ENCODE measurements at regions not wholly inside any gene's neighbourhood (a gene's known extent, or its start where the extent isn't known, plus 50 kb on each side); places are given as distances from the start of the nearest gene placed in this dataset.
"Not testable (repeated sequence)": the region's sequence is repeated elsewhere in the genome, so short reads cannot be mapped to it uniquely, and the experiment has no call there.

GRCh38 chr9:82776508-82776907, 286.4 kb downstream of the RASEF start:
- no peak for ATAC-seq (ENCODE audit: low read depth)
- no peaks in the 10 kb centered on the region for H3K27me3 ChIP-seq (replicated peaks in 1 of 4; ENCODE audit: control extremely low read depth in 1 of 4, control insufficient read depth in 3 of 4, insufficient read depth in 4 of 4, low read length in 3 of 4)

GRCh38 chr9:82777366-82777765, 285.6 kb downstream of the RASEF start:
- H3K79me2 ChIP-seq (ENCODE audit: control insufficient read depth, insufficient read depth, low read length): no peaks in the 10 kb centered on the region
- ATAC-seq (ENCODE audit: low read depth) (no peak), DNase-seq (no peak)
- no peak overlapping the region for H3K4me2 ChIP-seq (replicated peaks; ENCODE audit: low read depth, low read length, poor library complexity, severe bottlenecking)
- Mint-ChIP-seq H3K4me1 (no peaks in the 10 kb centered on the region), H3K27me3 (no peaks in the 10 kb centered on the region), H3K27ac (no peak overlapping the region), H3K9me3 (ENCODE audit: insufficient read depth) (no peaks in the 10 kb centered on the region), H3K4me3 (no peak overlapping the region)
- 80% methylated on average over 2 of the region's 3 CpGs for WGBS (ENCODE audit: insufficient coverage)
- H3K4me3 ChIP-seq (ENCODE audit: control extremely low read depth in 1 of 5, extremely low read depth in 1 of 5, insufficient read depth in 1 of 5, low read depth in 2 of 5, low read length in 4 of 5): no peak overlapping the region
- H3K27me3 ChIP-seq (replicated peaks in 1 of 4; ENCODE audit: control extremely low read depth in 1 of 4, control insufficient read depth in 3 of 4, insufficient read depth in 4 of 4, low read length in 3 of 4): no peaks in the 10 kb centered on the region
- intact Hi-C loops (cut with micrococcal nuclease): no loop called here
- TF ChIP-seq CTCF (IDR thresholded peaks at IDR 0.05): no peak
- TF ChIP-seq EZH2 (IDR thresholded peaks at IDR 0.05; ENCODE audit: borderline replicate concordance, insufficient read depth, low read depth, low read length, poor library complexity, severe bottlenecking): no peak
- no peaks in the 10 kb centered on the region for H3K9me3 ChIP-seq (ENCODE audit: control extremely low read depth in 1 of 3, control insufficient read depth in 2 of 3, insufficient read depth in 1 of 3, low read length in 2 of 3)
- no peak overlapping the region for H3K27ac ChIP-seq (ENCODE audit: low read length in 2 of 2)
- no peak overlapping the region for H3K9ac ChIP-seq (ENCODE audit: low read length)
- H3K36me3 ChIP-seq (replicated peaks in 1 of 2; ENCODE audit: control extremely low read depth in 1 of 2, control insufficient read depth in 1 of 2, extremely low read depth in 1 of 2, insufficient read depth in 2 of 2, low read length in 1 of 2): no peaks in the 10 kb centered on the region
- no peaks in the 10 kb centered on the region for H3K4me1 ChIP-seq (ENCODE audit: control insufficient read depth in 2 of 2, insufficient read depth in 2 of 2, low read length in 2 of 2)
- CTCF ChIA-PET: no interaction called here
- no peaks in the 10 kb centered on the region for H4K20me1 ChIP-seq (ENCODE audit: control insufficient read depth, insufficient read depth, low read length, poor library complexity, severe bottlenecking)
- H2AFZ ChIP-seq (ENCODE audit: insufficient read depth, low read depth, low read length, poor library complexity, severe bottlenecking): no peak overlapping the region
- POLR2A ChIA-PET: no interaction called here

More at GRCh38 chr9:82776508-82776907, 286.4 kb downstream of the RASEF start:
- no peaks in the 10 kb centered on the region for H3K4me1 ChIP-seq (ENCODE audit: control insufficient read depth in 2 of 2, insufficient read depth in 2 of 2, low read length in 2 of 2)
- H3K9ac ChIP-seq (ENCODE audit: low read length): no peak overlapping the region
- no peaks in the 10 kb centered on the region for H3K36me3 ChIP-seq (replicated peaks in 1 of 2; ENCODE audit: control extremely low read depth in 1 of 2, control insufficient read depth in 1 of 2, extremely low read depth in 1 of 2, insufficient read depth in 2 of 2, low read length in 1 of 2)
- H3K4me3 Mint-ChIP-seq: no peak overlapping the region
- H3K4me1 Mint-ChIP-seq: no peaks in the 10 kb centered on the region
- H3K27me3 Mint-ChIP-seq: no peaks in the 10 kb centered on the region
- no peak overlapping the region for H3K27ac ChIP-seq (ENCODE audit: low read length in 2 of 2)
- no peak overlapping the region for H3K27ac Mint-ChIP-seq
- H3K4me3 ChIP-seq (ENCODE audit: control extremely low read depth in 1 of 5, extremely low read depth in 1 of 5, insufficient read depth in 1 of 5, low read depth in 2 of 5, low read length in 4 of 5): no peak overlapping the region
- ChIA-PET CTCF (no interaction called here), POLR2A (no interaction called here)
- no peak overlapping the region for H3K4me2 ChIP-seq (replicated peaks; ENCODE audit: low read depth, low read length, poor library complexity, severe bottlenecking)
- H3K9me3 Mint-ChIP-seq (ENCODE audit: insufficient read depth): no peaks in the 10 kb centered on the region
- TF ChIP-seq EZH2 (IDR thresholded peaks at IDR 0.05; ENCODE audit: borderline replicate concordance, insufficient read depth, low read depth, low read length, poor library complexity, severe bottlenecking): no peak
- no peak for TF ChIP-seq CTCF (IDR thresholded peaks at IDR 0.05)
- intact Hi-C loops (cut with micrococcal nuclease): no loop called here
- H3K79me2 ChIP-seq (ENCODE audit: control insufficient read depth, insufficient read depth, low read length): no peaks in the 10 kb centered on the region
- no peak for DNase-seq
- H4K20me1 ChIP-seq (ENCODE audit: control insufficient read depth, insufficient read depth, low read length, poor library complexity, severe bottlenecking): no peaks in the 10 kb centered on the region
- H3K9me3 ChIP-seq (ENCODE audit: control extremely low read depth in 1 of 3, control insufficient read depth in 2 of 3, insufficient read depth in 1 of 3, low read length in 2 of 3): no peaks in the 10 kb centered on the region
- H2AFZ ChIP-seq (ENCODE audit: insufficient read depth, low read depth, low read length, poor library complexity, severe bottlenecking): no peak overlapping the region

GRCh38 chr9:82778923-82779322, 284.0 kb downstream of the RASEF start:
- H2AFZ ChIP-seq (ENCODE audit: insufficient read depth, low read depth, low read length, poor library complexity, severe bottlenecking); H4K20me1 ChIP-seq (ENCODE audit: control insufficient read depth, insufficient read depth, low read length, poor library complexity, severe bottlenecking); intact Hi-C loops (cut with micrococcal nuclease); ATAC-seq (ENCODE audit: low read depth); CTCF ChIA-PET; DNase-seq; H3K4me3 ChIP-seq (ENCODE audit: control extremely low read depth in 1 of 5, extremely low read depth in 1 of 5, insufficient read depth in 1 of 5, low read depth in 2 of 5, low read length in 4 of 5); H3K27me3 ChIP-seq (replicated peaks in 1 of 4; ENCODE audit: control extremely low read depth in 1 of 4, control insufficient read depth in 3 of 4, insufficient read depth in 4 of 4, low read length in 3 of 4); H3K4me3 Mint-ChIP-seq; H3K27ac Mint-ChIP-seq; H3K9me3 Mint-ChIP-seq (ENCODE audit: insufficient read depth); H3K27ac ChIP-seq (ENCODE audit: low read length in 2 of 2); H3K9ac ChIP-seq (ENCODE audit: low read length); H3K79me2 ChIP-seq (ENCODE audit: control insufficient read depth, insufficient read depth, low read length); H3K4me1 ChIP-seq (ENCODE audit: control insufficient read depth in 2 of 2, insufficient read depth in 2 of 2, low read length in 2 of 2); H3K4me1 Mint-ChIP-seq; H3K27me3 Mint-ChIP-seq; POLR2A ChIA-PET; H3K4me2 ChIP-seq (replicated peaks; ENCODE audit: low read depth, low read length, poor library complexity, severe bottlenecking); H3K9me3 ChIP-seq (ENCODE audit: control extremely low read depth in 1 of 3, control insufficient read depth in 2 of 3, insufficient read depth in 1 of 3, low read length in 2 of 3); H3K36me3 ChIP-seq (replicated peaks in 1 of 2; ENCODE audit: control extremely low read depth in 1 of 2, control insufficient read depth in 1 of 2, extremely low read depth in 1 of 2, insufficient read depth in 2 of 2, low read length in 1 of 2): not testable (repeated sequence)
- WGBS (ENCODE audit: insufficient coverage): 100% methylated on average over 2 of the region's 4 CpGs
